HL-60 (cell line): ENCODE measurements at regions not wholly inside any gene's neighbourhood (a gene's known extent, or its start where the extent isn't known, plus 50 kb on each side); places are given as distances from the start of the nearest gene placed in this dataset.

Experiments used
- POLR2AphosphoS5 ChIP-seq: IDR thresholded peaks from 2 replicates; pipeline ENCODE4 v1.6.1; 2012; ENCODE audit warnings: low read depth
- TF ChIP-seq, protein P1 (sequence below): IDR thresholded peaks from 2 replicates; pipeline ENCODE4 v1.6.1; 2012; ENCODE audit warnings: low read depth; ENCODE audit not compliant: insufficient replicate concordance

DNA sequence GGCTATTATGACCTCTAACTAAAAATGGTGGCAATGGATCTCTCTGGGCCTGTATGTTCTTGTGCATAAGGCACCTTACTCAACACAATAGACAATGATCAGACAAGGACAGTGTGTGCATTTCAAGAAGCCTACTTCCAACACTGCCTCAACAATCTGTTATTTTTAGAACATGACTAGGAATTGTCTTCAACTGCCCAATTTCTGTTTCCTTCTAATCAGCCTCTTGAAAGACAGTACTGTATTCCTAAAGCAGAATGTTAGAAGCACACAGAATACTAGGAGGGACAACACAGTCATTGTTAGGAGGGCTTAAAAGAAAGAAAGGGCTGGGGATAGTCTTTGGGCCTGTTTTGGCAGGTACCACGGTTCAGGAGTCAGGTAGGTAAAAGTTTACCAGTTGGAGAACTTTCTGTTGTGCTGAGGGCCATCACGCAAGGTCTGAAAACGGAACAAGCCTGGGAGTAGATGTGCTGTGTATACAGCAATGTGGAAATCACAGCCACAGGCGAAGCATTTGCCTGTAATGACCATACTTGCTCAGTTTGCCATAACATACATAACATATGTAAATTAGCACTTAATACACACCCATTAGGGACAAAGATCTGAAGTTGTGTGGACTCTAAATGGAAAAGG lies 100.8 kb upstream of the ATXN3L start:
- TF ChIP-seq, protein P1, sequence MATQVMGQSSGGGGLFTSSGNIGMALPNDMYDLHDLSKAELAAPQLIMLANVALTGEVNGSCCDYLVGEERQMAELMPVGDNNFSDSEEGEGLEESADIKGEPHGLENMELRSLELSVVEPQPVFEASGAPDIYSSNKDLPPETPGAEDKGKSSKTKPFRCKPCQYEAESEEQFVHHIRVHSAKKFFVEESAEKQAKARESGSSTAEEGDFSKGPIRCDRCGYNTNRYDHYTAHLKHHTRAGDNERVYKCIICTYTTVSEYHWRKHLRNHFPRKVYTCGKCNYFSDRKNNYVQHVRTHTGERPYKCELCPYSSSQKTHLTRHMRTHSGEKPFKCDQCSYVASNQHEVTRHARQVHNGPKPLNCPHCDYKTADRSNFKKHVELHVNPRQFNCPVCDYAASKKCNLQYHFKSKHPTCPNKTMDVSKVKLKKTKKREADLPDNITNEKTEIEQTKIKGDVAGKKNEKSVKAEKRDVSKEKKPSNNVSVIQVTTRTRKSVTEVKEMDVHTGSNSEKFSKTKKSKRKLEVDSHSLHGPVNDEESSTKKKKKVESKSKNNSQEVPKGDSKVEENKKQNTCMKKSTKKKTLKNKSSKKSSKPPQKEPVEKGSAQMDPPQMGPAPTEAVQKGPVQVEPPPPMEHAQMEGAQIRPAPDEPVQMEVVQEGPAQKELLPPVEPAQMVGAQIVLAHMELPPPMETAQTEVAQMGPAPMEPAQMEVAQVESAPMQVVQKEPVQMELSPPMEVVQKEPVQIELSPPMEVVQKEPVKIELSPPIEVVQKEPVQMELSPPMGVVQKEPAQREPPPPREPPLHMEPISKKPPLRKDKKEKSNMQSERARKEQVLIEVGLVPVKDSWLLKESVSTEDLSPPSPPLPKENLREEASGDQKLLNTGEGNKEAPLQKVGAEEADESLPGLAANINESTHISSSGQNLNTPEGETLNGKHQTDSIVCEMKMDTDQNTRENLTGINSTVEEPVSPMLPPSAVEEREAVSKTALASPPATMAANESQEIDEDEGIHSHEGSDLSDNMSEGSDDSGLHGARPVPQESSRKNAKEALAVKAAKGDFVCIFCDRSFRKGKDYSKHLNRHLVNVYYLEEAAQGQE, result no peak
- no peak for TF ChIP-seq POLR2AphosphoS5
